DND-41 (cell line): ENCODE measurements at regions not wholly inside any gene's neighbourhood (a gene's known extent, or its start where the extent isn't known, plus 50 kb on each side); places are given as distances from the start of the nearest gene placed in this dataset.

Experiments
- ATAC-seq: fragments of 200-7000 bp; cut with Tn5 transposase; 3 replicates; pipeline ENCODE4 v1.9.1; 2021; ENCODE audit warnings: low read depth; ENCODE audit not compliant: insufficient read depth
- DNase-seq: peaks from one replicate; pipeline ENCODE4 v3.0.0-alpha.2; 2020
- H2AFZ ChIP-seq: 2 replicates; pipeline ENCODE4 v1.6.0; 2012; ENCODE audit warnings: low read depth, low read length
- H3K27ac ChIP-seq: 2 replicates; pipeline ENCODE4 v1.5.1; 2012; ENCODE audit warnings: low read length, inconsistent platforms
- H3K27me3 ChIP-seq: fragments of 200-600 bp; sonication (generic); 2 replicates; pipeline ENCODE4 v1.6.0; 2012; ENCODE audit warnings: low read length, mild to moderate bottlenecking, inconsistent platforms; ENCODE audit not compliant: insufficient read depth, poor library complexity
- H3K36me3 ChIP-seq: 2 replicates; pipeline ENCODE4 v1.5.1; 2012; ENCODE audit warnings: low read length, inconsistent platforms; ENCODE audit not compliant: insufficient read depth
- H3K4me1 ChIP-seq: 2 replicates; pipeline ENCODE4 v1.5.1; 2012; ENCODE audit warnings: mild to moderate bottlenecking, low read length; ENCODE audit not compliant: insufficient read depth
- H3K4me2 ChIP-seq: 2 replicates; pipeline ENCODE4 v1.6.0; 2012; ENCODE audit warnings: mild to moderate bottlenecking, moderate library complexity, low read length, inconsistent platforms; ENCODE audit not compliant: insufficient read depth
- H3K4me3 ChIP-seq, 2 experiments: fragments of 200-600 bp in 1 of 2; shearing (Covaris generic) in 1 of 2; 2 replicates each; pipeline ENCODE4 v1.5.1; 2012 to 2016; ENCODE audit warnings: inconsistent platforms in 2 of 2, low read length in 2 of 2, mild to moderate bottlenecking in 2 of 2, low read depth in 1 of 2, moderate library complexity in 1 of 2
- H3K79me2 ChIP-seq: 2 replicates; pipeline ENCODE4 v1.6.0; 2012; ENCODE audit warnings: low read length, inconsistent platforms; ENCODE audit not compliant: insufficient read depth
- H3K9ac ChIP-seq: 2 replicates; pipeline ENCODE4 v1.6.0; 2012; ENCODE audit warnings: low read depth, mild to moderate bottlenecking, inconsistent platforms, low read length, moderate library complexity
- H3K9me3 ChIP-seq: 2 replicates; pipeline ENCODE4 v1.5.1; 2012; ENCODE audit warnings: low read length, moderate library complexity, mild to moderate bottlenecking, inconsistent platforms; ENCODE audit not compliant: insufficient read depth, severe bottlenecking
- H4K20me1 ChIP-seq: 2 replicates; pipeline ENCODE4 v1.6.0; 2012; ENCODE audit warnings: low read length; ENCODE audit not compliant: insufficient read depth
- CTCF ChIP-seq: IDR thresholded peaks from 2 replicates; pipeline ENCODE4 v1.5.1; 2012; ENCODE audit warnings: borderline replicate concordance, low read length, moderate library complexity, mild to moderate bottlenecking; ENCODE audit not compliant: poor library complexity, severe bottlenecking; ENCODE audit errors: extremely low read depth
- EZH2 ChIP-seq: IDR thresholded peaks from 3 replicates; pipeline ENCODE4 v1.6.1; 2012; ENCODE audit warnings: borderline replicate concordance, low read depth, mild to moderate bottlenecking, moderate library complexity, low read length, inconsistent platforms; ENCODE audit not compliant: severe bottlenecking

- H3K27ac ChIP-seq, result no peak overlapping the region
- DNase-seq (no peak), ATAC-seq (no peak)
- H3K9ac ChIP-seq, result no peak overlapping the region
- no peaks in the 10 kb centered on the region for H4K20me1 ChIP-seq
- no peaks in the 10 kb centered on the region for H3K9me3 ChIP-seq
- TF ChIP-seq EZH2 (no peak), CTCF (no peak)
- H3K36me3 ChIP-seq, result no peaks in the 10 kb centered on the region
- no peaks in the 10 kb centered on the region for H3K79me2 ChIP-seq
- H3K4me2 ChIP-seq, result no peak overlapping the region
- no peak overlapping the region for H3K4me3 ChIP-seq
- H3K27me3 ChIP-seq, result peaks cover 3% of the 10 kb centered on the region
- H2AFZ ChIP-seq, result no peak overlapping the region
- H3K4me1 ChIP-seq, result no peaks in the 10 kb centered on the region
Observed at GRCh38 chr12:18983854-18984253, 145.7 kb upstream of the PLEKHA5 start.

GRCh38 chr12:18990856-18991255, 138.7 kb upstream of the PLEKHA5 start:
- Histone ChIP-seq H3K4me2 (no peak overlapping the region), H3K9me3 (no peaks in the 10 kb centered on the region), H3K36me3 (no peaks in the 10 kb centered on the region), H3K4me3 (no peak overlapping the region), H2AFZ (no peak overlapping the region), H4K20me1 (no peaks in the 10 kb centered on the region), H3K4me1 (no peaks in the 10 kb centered on the region), H3K9ac (no peak overlapping the region), H3K79me2 (no peaks in the 10 kb centered on the region), H3K27me3 (peaks cover 11% of the 10 kb centered on the region), H3K27ac (no peak overlapping the region)
- no peak for DNase-seq
- TF ChIP-seq EZH2 (no peak), CTCF (no peak)
- no peak for ATAC-seq

GRCh38 chr12:18992336-18992735, 137.2 kb upstream of the PLEKHA5 start:
- TF ChIP-seq CTCF, result no peak
- TF ChIP-seq EZH2, result no peak

More at GRCh38 chr12:18992336-18992735, 137.2 kb upstream of the PLEKHA5 start:
- Histone ChIP-seq H3K9me3 (no peaks in the 10 kb centered on the region), H3K4me3 (no peak overlapping the region), H3K36me3 (no peaks in the 10 kb centered on the region), H3K9ac (no peak overlapping the region), H3K4me2 (no peak overlapping the region), H3K27me3 (peaks cover 14% of the 10 kb centered on the region), H3K79me2 (no peaks in the 10 kb centered on the region), H2AFZ (no peak overlapping the region), H3K27ac (no peak overlapping the region), H4K20me1 (no peaks in the 10 kb centered on the region), H3K4me1 (no peaks in the 10 kb centered on the region)
- ATAC-seq (no peak), DNase-seq (no peak)
